ENCODE measurements at regions not wholly inside any gene's neighbourhood (a gene's known extent, or its start where the extent isn't known, plus 50 kb on each side); places are given as distances from the start of the nearest gene placed in this dataset.
"Not testable (repeated sequence)": the region's sequence is repeated elsewhere in the genome, so short reads cannot be mapped to it uniquely, and the experiment has no call there.

DNA sequence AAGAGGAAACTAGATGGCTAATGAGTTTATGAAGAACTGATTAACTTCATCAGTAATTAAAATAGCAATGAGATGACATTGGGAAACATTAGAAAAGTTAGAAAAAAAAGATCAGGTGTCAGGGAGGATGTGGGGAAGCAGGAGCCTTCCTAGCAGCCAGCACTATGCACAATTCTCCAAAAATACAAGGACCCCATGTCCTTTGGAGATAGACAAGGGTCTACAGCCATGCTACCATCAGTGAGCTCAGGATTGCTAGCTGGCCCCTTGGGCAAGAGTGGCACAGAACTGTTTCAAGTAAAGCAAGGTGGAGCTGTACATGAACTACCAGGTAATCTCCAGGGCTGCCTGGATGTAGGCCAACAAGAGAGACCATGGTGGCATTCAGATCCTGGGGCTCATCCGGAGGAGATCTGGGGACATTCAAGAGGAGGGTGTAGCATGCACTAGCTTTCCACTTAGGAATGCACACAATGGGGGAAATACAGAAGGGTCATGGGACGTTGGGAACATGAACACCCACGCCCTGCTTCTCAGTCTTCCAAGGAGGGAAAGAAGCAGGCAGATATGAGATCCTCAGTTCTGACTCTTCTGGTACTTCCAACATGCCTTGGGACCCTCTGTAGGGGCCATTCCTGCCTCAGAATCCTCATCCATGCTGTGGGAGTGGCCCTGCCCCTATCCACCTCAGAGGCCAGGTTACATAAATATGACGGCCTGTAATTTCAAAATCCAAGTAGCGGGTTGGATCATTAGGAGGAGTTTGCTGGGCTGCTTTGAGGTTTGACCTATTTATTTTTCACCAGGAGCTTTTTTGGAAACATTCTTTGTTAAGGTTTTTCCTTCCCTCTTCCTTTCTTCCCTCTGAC, 82.2 kb upstream of the HABP2 start:
- no peak for DNase-seq

DNA sequence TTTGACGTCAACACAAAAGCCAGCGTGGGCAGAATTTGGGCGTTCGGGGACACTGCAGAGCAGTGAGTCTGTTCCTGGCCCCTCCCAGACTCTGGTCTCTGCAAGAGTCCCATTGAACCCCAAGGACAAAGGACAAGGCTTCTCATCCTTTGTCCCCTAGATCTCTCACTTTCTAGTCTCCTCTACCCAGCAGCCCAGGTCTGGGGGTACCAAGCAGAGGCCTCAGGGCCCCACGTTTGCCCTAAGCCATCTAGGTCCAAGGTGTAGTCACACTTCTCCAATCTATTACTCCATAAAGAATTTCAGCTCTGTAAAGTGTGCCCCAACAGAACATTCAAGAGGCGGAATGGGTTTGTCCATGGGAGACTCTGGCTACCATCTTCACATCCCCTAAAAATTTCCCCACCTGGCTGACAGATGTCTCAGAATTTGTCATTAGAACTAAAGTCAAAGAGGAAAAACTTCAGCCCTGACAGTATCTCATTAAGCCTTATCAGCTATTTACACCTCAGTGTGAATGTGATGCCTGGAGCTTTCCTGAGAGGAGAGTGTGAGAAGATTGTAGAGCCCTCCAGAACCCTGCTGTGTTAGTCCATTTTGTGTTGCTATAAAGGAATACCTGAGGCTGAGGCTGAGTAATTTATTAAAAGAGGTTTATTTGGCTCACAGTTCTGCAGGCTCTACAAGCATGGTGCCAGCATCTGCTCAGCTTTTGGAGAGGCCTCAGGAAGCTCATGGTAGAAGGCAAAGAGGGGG, 81.4 kb upstream of the HABP2 start:
- no peak for DNase-seq

DNA sequence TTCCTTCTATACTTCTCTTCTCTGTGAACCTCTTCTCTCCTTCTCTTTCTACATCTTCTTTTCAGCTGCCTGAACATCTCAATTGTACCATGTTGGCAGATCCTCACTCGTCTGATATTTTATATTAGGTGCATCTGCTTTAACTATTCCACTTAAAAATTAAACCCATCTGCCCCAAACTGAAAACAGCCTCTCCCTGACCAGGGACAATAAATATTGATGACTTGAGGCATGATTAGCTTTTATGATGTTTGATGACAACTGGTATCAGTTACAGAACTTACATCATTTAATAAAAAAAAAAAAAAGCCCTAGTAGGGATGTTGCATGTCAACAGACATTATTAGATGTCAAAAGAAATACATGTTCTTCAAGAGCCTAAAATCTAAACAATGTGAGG, 79.8 kb upstream of the HABP2 start:
- no peak for DNase-seq

DNA sequence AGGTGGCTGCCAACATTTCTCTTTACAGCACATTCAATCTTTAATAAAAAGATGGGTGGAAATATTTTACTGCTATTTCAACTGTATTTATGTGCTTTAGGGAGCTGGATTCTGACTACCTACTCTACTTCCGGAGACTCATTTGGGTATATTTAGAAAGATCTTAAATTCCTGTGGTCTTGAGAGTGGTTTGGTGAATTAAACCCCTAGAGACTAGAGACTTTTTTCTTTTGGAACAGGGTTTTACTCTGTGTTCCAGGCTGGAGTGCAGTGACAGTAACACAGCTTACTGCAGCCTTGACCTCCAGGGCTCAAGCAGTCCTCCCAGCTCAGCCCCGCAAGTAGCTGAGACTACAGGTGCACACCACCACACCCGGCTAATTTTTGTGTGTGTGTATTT, 79.0 kb upstream of the HABP2 start:
- no peak for DNase-seq

DNA sequence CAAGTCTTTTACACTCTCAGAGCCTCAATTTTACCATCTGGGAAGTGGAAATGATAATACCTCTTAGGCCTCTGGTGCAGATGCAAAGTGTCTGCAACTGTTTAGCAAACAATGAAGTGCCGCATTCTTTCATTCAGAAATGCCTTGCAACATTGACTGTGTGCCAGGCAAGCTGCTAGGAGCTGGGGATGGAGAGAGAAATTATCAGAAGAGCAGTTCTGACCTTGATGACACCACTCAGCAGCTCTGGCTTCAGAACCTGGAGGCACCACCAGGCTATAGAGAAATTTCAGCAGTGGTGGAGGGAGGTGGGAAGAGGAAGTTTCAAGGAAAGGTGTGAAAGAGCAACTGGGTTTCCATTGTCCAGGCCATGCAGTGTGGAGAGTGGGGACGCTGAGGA, 78.1 kb upstream of the HABP2 start:
- DNase-seq, result no peak

DNA sequence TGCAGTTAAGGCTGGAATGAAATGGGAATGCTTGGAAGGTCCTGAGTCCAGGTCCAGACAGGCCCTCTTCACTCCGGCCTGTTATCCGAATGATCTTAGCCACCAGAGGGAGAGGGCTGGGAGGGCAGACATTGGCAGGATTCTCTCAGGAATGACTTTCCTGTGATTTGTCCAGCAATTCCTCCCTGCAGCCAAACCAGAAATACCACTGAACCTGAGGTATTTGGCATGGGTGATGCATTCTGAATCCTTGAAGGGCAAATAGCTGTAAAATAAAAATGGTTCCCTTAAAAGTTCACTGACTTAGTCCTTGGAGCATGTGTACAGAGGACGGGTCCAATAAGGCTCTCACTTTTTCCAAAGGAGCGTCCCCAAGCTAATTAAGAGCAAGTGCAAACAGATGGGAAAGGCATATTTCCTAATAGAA, 77.5 kb upstream of the HABP2 start:
- DNase-seq, result no peak

DNA sequence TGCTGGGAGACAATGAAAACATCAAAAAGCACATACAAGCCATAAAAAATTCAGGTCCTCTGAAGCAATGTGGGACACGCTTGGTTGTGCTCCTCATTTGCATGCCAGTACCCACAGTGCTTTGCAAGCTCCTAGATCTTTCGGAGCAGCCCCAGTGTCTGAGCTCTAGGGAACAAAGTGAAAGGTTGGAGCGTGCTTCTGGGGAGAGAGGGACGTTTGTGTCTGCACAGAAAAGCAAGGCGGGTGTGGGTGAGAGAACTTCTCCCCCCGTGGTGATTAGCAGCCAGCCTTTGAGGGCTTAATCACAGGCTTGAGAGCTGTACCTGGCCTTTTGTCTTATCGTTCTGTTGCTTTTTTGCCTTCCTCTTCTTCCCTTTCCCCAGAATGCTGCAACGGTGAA, 76.7 kb upstream of the HABP2 start:
- DNase-seq, result no peak

DNA sequence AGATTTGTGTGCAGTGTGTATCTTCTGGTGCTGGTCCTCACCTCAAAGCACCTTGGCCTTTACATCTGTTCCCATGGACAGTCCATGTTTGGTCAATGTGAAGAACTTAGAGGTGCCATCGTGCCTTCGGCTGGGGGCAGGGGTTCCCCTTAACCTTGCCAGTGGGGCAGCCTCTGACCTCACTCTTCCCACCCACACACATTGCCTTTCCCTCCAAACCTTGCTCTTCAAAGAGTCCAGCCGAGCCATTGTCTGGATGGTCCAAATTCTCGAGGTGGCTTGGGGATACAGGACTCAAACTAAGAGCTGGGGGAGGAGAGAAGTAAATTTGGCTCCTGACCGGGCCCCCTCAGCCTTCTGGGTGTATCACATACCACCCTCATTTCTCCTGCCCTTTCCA, 76.2 kb upstream of the HABP2 start:
- no peak for DNase-seq

DNA sequence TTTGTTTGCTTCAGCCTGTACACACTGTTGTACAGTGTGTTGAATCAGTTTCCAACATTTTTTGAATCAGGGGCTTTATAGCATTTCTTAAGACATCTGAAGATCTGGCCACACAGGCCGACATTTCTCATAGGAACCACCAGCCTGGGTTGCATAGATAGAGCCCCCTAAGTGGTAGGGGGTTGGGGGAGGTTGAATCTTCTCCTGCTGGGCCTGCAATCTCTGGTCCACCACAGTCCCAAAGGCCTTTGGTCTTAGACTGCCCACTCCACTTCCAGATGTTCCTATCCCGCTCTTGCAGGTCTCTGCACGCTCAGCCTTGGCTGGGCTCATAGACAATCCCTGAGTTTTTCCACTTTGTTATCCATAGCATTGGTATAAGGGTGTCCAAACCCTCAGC, 75.4 kb upstream of the HABP2 start:
- no peak for DNase-seq

DNA sequence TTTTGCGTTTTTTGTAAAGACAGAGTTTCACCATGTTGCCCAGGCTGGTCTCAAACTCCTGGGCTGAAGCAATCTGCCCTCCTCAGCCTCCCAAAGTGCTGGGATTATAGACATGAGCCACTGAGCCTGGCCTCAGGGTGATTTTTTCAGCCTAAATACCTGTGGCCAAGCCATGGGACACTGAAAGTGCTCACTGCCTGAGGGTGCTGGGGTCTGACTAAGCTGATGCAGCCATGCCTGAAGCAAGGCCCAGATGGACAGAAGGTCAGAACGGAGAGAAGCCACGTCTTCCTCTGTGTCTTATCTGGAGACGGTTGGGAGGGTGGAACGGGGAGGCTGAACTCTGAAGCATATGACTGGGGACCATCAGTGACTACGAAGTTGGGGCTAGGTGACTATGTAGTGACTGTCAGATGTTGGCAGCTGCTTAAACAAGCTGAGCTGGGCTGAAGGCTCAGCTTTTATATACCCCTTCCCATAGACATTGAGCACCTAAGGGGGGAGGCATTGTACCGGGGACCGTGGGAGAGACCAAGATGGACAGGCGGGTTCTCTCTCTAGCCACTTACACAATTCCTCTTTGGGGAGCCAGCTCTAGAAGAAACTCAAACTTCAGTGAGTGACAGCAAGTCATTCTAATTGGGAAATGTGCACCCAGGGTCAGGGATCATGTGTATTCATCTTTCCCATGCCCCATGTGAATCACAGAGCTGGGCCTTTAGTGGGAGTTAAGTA, 73.3 kb upstream of the HABP2 start:
- no peak for DNase-seq

DNA sequence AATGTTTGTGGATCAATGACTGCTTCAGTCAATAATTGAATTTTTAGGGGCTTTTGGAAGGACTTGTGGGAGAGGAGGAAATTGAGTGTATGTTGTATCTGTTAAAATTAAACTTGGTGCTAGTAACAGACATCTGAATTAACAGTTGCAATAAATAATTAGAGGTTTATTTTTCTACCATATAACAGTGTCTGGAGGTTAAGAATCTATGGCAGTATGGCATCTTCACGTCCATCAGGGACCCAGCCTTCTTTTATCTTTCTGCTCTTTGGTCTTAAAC, 72.8 kb upstream of the HABP2 start:
- DNase-seq, result no peak

DNA sequence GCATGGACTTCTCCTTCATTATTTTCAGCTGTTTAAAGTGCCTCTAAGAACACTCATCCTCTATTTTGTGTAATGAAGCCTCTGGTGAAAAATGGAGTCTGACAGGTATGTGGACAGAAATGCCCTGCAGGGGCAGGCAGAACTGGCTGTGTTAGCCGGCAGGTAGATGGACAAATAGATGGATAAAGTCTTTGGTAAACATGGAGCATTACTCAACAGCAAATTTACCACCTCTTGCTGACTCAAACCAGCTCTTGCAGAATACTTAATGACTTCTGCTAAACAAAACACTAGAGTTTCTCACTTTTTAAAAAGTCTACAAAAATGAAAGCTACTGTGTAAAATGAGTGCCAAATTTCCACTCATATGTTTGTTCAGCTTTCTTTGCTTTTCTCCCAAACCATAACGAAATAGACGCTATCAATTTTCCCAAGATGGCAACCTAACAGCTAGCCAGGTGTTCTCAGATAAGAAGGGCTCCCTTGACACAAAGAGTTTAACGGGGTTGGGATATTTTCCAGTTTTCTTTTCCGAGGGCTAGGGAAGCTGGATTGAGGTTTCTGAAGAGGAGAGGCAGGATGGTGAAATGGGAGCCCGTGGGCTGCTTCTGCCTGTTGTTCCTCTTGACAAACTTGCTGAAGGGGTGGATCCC, 71.9 kb upstream of the HABP2 start:
- no peak for DNase-seq

DNA sequence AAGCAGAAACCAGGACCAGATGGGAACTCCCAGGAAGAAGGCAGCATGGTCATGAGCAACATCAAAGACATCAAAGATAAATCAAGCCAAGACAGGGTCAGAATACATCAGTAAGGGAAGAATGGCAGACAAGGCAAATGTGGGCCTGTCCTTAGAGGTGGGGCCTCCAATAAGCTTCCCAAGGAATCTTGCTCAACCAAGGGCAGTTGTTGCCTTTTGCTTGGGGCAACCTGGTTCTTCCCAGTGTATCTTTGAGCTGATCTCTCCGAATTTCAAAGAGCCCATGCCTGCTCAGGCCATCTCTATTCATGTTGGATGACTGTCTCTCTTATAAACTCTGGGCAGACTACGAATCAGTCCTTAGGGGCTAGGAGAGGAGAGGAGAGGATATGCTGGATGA, 68.4 kb upstream of the HABP2 start:
- no peak for DNase-seq

DNA sequence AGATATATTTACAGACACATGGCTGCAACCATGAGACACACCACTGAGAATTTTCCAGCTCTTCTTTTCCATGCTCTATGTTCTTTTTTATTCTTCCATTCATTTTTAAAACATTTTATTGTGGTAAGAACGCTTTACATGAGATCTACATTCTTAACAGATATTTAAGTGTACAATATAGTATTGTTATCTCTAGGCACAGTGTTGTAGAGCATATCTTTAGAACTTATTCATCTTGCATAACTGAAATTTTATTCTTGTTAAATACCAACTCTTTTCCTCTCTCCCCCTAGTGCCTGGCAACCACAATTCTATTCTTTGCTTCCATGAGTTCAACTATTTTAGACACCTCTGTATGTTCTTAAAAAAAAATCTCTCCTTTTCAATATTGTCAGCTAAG, 67.1 kb upstream of the HABP2 start:
- no peak for DNase-seq

DNA sequence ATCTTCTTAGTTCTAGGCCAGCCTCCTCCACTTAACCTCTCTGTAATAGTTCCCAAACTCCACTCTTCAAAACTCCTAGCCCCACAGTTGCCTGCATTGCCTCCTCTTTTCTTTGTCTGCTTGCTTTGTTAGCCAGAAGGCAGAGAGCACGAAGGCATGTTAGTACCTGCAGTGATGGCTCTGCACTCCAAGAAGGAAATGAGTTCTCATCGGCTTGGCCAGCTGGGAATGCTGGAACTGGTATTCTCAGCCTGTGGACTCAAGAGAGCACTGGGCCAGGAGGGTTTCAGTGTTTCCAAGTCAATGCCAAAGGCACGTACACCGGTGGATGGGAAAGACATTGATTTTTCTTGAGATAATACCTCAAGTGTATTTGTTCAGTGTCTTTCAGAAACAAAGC, 66.3 kb upstream of the HABP2 start:
- no peak for DNase-seq

DNA sequence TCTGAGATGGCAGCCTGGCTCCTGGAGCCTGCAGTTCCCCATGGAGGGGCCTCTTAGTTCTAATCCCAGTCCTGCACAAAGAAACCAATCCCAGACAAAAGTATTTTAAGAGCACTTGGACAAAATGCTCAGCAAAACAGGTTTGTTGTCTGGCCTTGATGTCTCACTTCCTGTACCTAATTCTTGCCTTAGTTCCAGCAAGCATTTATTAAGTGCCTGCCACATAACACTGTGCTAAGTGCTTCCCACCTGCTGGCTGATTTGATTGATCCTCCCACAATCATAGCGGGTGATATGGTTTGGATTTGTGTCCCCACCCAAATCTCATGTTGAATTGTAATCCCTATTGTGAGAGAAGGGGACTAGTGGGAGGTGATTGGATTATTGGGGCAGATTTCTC, 65.7 kb upstream of the HABP2 start:
- DNase-seq, result no peak

DNA sequence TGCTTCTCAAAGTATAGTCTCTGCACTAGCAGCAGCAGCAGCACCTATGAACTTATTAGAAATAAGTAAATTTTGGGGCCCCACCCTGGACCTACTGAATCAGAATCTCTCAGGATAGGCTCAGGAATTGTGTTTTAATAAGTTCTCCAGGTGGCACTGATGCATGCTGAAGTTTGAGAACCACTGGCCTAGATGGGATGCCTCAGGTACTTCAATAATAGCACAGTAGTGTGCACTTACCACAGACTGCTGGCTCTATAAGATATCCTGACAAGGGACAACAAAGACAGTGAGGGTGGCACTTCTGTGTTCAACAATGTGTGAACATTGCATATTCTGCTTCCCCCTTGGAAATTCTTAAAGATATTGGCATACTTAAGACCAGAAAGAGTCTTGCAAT, 64.7 kb upstream of the HABP2 start:
- no peak for DNase-seq

DNA sequence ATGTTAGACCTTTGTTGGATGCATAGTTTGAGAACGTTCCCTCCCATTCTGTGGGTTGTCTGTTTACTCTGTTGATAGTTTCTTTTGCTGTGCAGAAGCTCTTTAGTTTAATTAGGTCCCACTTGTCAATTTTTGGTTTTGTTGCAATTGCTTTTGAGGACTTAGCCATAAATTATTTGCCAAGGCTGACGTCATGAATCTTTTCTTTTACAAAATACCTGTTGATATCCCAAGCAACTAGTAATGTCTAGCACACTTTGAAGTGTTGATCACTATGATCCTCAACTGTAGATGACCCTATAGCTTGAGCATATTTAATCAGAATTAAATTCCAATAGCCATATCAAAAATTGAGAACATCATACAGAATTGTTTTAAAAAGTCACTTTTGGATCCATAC, 63.3 kb upstream of the HABP2 start:
- DNase-seq, result not testable (repeated sequence)

DNA sequence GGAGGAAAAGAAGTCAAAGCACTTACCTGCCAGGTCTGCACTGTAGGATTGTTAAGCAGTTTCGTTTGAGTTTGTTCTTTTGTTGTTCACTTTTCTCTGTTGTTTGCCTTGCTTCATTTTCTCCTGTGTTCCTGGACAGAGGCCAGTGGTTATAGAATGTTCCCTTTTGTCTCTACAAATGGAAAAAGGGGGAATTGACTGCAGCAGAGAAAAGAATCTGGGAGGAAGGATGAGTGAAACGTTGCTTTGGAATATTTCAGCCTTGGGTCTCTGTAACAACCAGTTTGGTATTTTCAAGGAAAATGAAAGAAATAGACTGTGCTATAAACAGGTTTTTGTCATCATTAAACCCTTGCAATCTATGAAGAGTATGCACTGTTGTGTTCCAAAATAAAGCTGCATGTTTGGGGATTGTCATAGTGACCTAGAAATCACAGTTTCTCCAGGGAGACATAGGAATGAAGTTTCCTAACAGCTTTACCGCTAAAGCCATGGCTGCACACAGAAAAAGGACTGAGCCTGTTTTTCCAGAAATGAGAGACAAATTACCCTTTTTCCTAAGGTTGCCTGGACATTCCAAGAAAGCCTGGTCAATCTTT, 60.8 kb upstream of the HABP2 start:
- DNase-seq, result no peak

DNA sequence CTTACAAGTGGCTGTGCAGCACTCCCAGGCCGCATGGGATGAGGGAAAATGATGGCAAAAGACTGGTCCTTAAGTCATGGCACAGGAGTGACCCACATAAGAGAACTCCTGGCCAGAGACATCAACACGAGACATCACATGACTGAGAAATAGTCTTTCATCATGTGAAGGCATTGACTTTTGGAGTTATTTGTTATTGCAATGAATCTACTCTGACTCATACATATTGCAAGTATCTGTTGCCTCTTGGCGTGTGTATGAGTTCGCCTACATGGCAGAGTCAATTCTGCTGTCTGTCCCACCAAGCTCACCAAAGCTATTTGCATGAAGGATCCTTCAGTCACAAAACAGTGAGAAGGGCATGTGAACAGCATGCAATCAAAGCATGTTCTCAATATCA, 59.7 kb upstream of the HABP2 start:
- DNase-seq, result no peak

DNA sequence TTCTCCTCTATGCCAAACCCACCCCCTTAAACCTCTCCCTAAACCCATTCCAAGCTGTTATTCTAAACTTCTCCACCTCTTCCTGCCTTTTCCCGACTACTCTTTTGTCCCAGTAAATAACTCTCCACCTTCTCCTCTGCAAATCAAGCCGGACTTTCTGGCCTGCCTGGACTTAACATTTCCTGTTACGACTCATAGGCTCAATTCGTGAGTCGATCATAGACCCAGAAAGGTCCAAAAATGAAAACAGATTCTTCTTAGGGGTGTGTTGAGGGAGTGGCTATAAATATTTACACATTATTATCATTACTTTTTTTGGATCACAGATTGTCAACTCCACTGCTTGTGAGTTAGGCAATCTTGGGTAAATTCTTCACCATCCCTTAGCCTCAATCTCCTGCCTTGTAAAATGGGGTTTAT, 59.0 kb upstream of the HABP2 start:
- no peak for DNase-seq

DNA sequence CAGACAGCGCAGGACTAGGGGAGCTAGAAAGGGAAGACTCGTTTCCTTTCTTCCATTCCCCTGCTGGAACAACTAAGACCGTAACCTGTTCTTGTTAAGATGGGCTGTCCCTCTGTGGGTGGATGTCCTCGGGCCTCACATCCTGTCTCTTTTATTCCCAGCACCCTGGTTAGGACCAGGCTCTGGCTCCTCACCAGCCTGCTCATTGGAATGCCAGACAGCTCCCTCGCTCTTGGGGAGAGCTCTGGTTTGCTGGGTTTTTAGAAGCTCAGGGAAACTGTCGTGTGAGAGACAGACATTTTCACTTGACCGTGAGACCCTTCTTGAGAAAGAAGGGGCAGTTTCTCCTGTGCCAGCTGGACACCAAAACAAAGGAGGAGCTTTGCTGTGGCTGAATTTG, 58.1 kb upstream of the HABP2 start:
- no peak for DNase-seq

DNA sequence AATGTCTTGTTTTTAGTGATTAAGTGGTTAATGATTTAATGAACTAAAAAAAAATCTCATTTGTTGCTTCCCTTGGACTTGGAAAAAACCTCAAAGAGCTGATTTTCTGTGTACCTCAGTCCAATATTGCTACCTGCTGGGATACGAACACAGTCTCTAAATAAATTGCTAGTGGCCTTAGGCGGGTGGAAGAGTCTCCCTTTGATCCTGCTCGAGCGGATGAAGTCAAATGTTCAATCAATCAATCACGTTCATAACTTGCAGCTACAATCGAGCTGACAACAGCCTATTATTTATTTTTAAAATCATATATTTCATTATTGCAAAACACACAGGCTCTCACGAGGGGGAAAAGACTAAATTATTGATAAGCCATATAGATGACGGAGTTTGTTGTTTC, 57.3 kb upstream of the HABP2 start:
- no peak for DNase-seq
